PFSK-1 (cell line): ENCODE measurements at regions not wholly inside any gene's neighbourhood (a gene's known extent, or its start where the extent isn't known, plus 50 kb on each side); places are given as distances from the start of the nearest gene placed in this dataset.

Experiments used
- FOXP2 ChIP-seq: optimal IDR thresholded peaks from 2 replicates; pipeline ENCODE3; 2011; ENCODE audit warnings: borderline replicate concordance, control low read depth, inconsistent platforms; ENCODE audit not compliant: insufficient read depth; ENCODE audit errors: extremely low read length, extremely low read depth
- POLR2AphosphoS5 ChIP-seq: IDR thresholded peaks from 2 replicates; pipeline ENCODE4 v1.6.1; 2012; ENCODE audit warnings: low read depth, mild to moderate bottlenecking, control low read depth, low read length, moderate library complexity
- SIN3A ChIP-seq: IDR thresholded peaks from 2 replicates; pipeline ENCODE4 v1.6.1; 2012; ENCODE audit warnings: mild to moderate bottlenecking, low read length, moderate library complexity, borderline replicate concordance; ENCODE audit not compliant: insufficient read depth
- TAF1 ChIP-seq: IDR thresholded peaks from 2 replicates; pipeline ENCODE4 v1.6.1; 2012; ENCODE audit warnings: low read length, control low read depth, borderline replicate concordance; ENCODE audit not compliant: insufficient read depth
- TF ChIP-seq, protein P1 (sequence below), 2 experiments: IDR thresholded peaks; 2 replicates each; pipeline versions ENCODE4 v1.6.1 to v1.8.0; 2011 to 2012; ENCODE audit warnings: low read depth in 2 of 2, low read length in 2 of 2, control low read depth in 1 of 2, inconsistent platforms in 1 of 2, mild to moderate bottlenecking in 1 of 2, moderate library complexity in 1 of 2; ENCODE audit not compliant: insufficient read depth in 1 of 2

DNA sequence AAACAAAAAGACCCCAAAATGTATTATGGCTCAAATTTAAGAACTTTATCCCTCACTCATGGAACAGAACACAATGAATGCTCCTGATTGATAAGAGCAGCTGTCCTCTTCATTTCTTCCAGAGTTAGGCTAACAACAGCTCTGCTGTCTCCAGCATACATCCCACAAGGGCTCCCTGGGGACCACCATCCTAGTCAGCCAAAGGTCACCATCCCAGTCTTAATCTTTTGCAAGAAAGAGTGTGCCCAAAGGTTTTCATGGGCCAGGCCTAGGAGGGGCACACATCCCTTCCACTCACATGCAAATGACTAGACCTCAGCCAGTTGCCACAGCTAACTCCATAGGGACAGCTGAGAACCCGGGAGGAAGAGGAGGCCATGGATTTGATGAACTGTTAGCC, 555.3 kb downstream of the BUD13 start:
- TF ChIP-seq TAF1 (no peak), SIN3A (no peak), POLR2AphosphoS5 (no peak), FOXP2 (no peak)
- TF ChIP-seq, protein P1, sequence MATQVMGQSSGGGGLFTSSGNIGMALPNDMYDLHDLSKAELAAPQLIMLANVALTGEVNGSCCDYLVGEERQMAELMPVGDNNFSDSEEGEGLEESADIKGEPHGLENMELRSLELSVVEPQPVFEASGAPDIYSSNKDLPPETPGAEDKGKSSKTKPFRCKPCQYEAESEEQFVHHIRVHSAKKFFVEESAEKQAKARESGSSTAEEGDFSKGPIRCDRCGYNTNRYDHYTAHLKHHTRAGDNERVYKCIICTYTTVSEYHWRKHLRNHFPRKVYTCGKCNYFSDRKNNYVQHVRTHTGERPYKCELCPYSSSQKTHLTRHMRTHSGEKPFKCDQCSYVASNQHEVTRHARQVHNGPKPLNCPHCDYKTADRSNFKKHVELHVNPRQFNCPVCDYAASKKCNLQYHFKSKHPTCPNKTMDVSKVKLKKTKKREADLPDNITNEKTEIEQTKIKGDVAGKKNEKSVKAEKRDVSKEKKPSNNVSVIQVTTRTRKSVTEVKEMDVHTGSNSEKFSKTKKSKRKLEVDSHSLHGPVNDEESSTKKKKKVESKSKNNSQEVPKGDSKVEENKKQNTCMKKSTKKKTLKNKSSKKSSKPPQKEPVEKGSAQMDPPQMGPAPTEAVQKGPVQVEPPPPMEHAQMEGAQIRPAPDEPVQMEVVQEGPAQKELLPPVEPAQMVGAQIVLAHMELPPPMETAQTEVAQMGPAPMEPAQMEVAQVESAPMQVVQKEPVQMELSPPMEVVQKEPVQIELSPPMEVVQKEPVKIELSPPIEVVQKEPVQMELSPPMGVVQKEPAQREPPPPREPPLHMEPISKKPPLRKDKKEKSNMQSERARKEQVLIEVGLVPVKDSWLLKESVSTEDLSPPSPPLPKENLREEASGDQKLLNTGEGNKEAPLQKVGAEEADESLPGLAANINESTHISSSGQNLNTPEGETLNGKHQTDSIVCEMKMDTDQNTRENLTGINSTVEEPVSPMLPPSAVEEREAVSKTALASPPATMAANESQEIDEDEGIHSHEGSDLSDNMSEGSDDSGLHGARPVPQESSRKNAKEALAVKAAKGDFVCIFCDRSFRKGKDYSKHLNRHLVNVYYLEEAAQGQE (IDR thresholded peaks at IDR 0.05; ENCODE audit: insufficient read depth in 1 of 2, low read depth in 2 of 2, low read length in 2 of 2): no peak

DNA sequence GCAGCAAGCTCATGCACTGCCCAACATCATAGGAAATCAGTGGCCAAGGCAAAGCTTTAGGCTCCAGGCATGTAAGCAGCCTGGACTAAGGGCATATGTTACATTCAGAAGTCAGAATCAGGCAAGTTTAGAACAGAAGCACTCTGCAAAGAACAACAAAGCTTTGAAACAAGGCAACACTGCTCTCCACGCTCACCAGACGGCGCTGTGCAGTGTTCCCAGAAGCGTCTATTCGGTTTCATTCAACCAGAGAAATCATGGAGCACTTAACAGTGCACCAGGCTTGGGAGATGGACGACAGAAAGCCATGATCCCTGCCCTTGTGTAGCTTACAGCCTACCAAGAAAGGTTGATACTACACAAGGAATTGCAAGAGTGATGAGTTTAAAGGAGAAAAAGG, 555.8 kb downstream of the BUD13 start:
- no peak for TF ChIP-seq SIN3A
- no peak for TF ChIP-seq POLR2AphosphoS5
- no peak for TF ChIP-seq FOXP2
- no peak for TF ChIP-seq TAF1
- TF ChIP-seq, protein P1 (IDR thresholded peaks at IDR 0.05; ENCODE audit: insufficient read depth in 1 of 2, low read depth in 2 of 2, low read length in 2 of 2): no peak

DNA sequence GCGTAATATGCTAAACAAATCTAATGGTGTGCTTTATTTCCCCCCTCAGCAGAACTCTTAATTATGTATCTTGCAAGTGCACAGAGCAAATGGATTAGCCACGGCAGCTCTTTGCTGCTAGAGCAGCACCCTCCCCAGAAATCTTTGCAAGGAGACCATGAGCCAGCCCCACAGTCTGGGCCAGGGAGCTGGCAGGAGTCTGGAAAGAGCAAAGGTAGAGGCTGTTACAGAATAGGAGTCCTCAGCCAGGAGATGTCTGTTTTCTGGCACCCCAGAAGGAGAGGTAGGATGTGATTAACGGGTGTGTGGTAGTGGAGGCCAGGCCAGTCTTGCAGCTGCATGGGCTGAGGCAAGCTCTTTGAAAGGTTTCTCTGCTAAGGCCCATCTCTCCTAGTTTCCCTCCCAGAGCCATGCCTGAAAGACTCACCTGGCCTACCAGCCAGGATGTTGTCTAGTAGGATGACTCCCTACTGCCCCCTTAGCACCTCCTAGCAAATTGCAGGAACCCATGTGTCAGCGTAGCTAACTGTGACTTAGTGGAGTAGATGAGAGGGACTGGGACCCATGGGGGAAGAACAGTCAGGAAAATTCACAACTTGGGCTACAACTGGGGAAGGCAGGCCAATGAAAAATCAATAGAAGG, 557.2 kb downstream of the BUD13 start:
- no peak for TF ChIP-seq POLR2AphosphoS5
- TF ChIP-seq, protein P1 (IDR thresholded peaks at IDR 0.05; ENCODE audit: insufficient read depth in 1 of 2, low read depth in 2 of 2, low read length in 2 of 2): no peak
- no peak for TF ChIP-seq SIN3A
- no peak for TF ChIP-seq FOXP2
- TF ChIP-seq TAF1: no peak

DNA sequence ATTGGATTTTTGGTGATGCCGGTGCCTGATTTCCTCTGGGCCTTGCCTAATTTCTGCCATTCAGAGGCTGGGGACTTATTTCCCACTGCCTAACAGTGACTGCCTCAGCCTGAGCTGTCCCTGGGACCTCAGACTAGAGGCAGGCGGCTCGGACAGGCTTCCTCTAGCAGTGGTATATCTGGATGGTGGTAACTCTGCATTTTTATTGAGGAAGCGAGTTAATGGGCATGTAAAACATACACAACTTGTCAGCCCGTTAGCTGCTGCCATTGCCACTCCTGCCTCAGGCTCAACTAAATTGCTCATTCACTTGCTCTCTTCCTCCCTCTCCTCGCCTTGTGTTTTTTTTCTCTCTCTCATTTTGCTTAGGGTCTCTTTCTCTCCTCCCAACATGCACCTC, 561.6 kb downstream of the BUD13 start:
- no peak for TF ChIP-seq POLR2AphosphoS5
- no peak for TF ChIP-seq SIN3A
- no peak for TF ChIP-seq FOXP2
- no peak for TF ChIP-seq TAF1
- TF ChIP-seq, protein P1 (IDR thresholded peaks at IDR 0.05; ENCODE audit: insufficient read depth in 1 of 2, low read depth in 2 of 2, low read length in 2 of 2): no peak

DNA sequence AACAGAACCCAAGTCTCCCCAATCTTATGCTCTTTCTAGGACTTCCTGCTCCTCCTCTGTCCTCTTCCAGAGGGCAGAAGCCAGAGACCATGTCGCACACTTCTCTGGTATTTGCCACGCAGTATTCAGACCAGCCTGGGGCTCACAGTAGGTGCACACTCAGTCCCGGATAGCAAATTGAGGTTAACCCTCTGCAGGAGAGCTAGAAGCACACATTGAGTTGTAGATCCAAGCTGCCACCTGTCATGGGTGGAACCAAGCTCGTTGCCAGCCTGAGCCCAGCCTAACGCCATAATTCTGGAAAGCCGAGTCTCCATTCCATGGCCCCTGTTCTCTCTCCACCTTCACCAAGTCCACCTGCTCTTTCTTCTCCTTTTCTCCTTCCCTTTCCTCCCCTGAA, 562.1 kb downstream of the BUD13 start:
- TF ChIP-seq SIN3A (no peak), FOXP2 (no peak)
- TF ChIP-seq, protein P1 (IDR thresholded peaks at IDR 0.05; ENCODE audit: insufficient read depth in 1 of 2, low read depth in 2 of 2, low read length in 2 of 2): no peak
